SK-N-SH (cell line): ENCODE measurements at regions not wholly inside any gene's neighbourhood (a gene's known extent, or its start where the extent isn't known, plus 50 kb on each side); places are given as distances from the start of the nearest gene placed in this dataset.

Source experiments
- SIN3A ChIP-seq: IDR thresholded peaks from 2 replicates; pipeline ENCODE4 v1.6.1; 2012; ENCODE audit warnings: low read depth, mild to moderate bottlenecking, low read length, moderate library complexity, borderline replicate concordance
- TF ChIP-seq, protein P1 (sequence below): fragments of 200-600 bp; sonication (generic); IDR thresholded peaks from 2 replicates; pipeline ENCODE4 v1.6.1; 2017; ENCODE audit warnings: antibody characterized with exemption, mild to moderate bottlenecking, moderate library complexity
- TF ChIP-seq, protein P2 (sequence below): IDR thresholded peaks from 2 replicates; pipeline ENCODE4 v1.4.0; 2012; ENCODE audit warnings: low read depth
- TF ChIP-seq, protein P3 (sequence below): IDR thresholded peaks from 2 replicates; pipeline ENCODE4 v1.4.0; 2012; ENCODE audit warnings: low read depth, borderline replicate concordance

DNA sequence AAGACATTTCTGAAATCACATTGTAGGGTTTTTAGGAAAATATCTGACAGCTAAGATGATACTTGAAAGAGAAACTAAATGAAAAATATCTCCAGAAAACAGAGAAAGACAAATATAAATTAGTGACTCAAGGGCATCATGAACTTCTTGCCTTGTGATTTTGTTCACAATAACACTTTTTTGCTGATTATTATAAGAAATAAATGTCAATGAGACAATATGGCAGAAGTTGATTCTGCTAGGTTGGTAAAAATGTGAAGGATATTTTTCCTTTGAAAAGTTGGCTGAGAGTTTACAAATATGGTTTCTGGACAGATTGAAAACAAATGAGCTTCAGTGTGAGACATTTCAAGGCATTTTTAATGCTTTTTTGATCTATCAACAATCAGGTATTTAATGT lies 1631.2 kb upstream of the ACVR2A start:
- TF ChIP-seq, protein P1, sequence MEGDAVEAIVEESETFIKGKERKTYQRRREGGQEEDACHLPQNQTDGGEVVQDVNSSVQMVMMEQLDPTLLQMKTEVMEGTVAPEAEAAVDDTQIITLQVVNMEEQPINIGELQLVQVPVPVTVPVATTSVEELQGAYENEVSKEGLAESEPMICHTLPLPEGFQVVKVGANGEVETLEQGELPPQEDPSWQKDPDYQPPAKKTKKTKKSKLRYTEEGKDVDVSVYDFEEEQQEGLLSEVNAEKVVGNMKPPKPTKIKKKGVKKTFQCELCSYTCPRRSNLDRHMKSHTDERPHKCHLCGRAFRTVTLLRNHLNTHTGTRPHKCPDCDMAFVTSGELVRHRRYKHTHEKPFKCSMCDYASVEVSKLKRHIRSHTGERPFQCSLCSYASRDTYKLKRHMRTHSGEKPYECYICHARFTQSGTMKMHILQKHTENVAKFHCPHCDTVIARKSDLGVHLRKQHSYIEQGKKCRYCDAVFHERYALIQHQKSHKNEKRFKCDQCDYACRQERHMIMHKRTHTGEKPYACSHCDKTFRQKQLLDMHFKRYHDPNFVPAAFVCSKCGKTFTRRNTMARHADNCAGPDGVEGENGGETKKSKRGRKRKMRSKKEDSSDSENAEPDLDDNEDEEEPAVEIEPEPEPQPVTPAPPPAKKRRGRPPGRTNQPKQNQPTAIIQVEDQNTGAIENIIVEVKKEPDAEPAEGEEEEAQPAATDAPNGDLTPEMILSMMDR, result no peak
- TF ChIP-seq, protein P2, sequence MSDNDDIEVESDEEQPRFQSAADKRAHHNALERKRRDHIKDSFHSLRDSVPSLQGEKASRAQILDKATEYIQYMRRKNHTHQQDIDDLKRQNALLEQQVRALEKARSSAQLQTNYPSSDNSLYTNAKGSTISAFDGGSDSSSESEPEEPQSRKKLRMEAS, result no peak
- TF ChIP-seq SIN3A, result no peak
- TF ChIP-seq, protein P3, sequence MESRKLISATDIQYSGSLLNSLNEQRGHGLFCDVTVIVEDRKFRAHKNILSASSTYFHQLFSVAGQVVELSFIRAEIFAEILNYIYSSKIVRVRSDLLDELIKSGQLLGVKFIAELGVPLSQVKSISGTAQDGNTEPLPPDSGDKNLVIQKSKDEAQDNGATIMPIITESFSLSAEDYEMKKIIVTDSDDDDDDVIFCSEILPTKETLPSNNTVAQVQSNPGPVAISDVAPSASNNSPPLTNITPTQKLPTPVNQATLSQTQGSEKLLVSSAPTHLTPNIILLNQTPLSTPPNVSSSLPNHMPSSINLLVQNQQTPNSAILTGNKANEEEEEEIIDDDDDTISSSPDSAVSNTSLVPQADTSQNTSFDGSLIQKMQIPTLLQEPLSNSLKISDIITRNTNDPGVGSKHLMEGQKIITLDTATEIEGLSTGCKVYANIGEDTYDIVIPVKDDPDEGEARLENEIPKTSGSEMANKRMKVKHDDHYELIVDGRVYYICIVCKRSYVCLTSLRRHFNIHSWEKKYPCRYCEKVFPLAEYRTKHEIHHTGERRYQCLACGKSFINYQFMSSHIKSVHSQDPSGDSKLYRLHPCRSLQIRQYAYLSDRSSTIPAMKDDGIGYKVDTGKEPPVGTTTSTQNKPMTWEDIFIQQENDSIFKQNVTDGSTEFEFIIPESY, result no peak
